Embryonic facial prominence (tissue), 1 donor: ENCODE measurements at regions not wholly inside any gene's neighbourhood (a gene's known extent, or its start where the extent isn't known, plus 50 kb on each side); places are given as distances from the start of the nearest gene placed in this dataset.
"Not testable (repeated sequence)": the region's sequence is repeated elsewhere in the genome, so short reads cannot be mapped to it uniquely, and the experiment has no call there.

Experiments
- DNase-seq: peaks from one replicate; pipeline ENCODE4 v3.0.0-alpha.2; 2016; ENCODE audit errors: extremely low spot score

DNA sequence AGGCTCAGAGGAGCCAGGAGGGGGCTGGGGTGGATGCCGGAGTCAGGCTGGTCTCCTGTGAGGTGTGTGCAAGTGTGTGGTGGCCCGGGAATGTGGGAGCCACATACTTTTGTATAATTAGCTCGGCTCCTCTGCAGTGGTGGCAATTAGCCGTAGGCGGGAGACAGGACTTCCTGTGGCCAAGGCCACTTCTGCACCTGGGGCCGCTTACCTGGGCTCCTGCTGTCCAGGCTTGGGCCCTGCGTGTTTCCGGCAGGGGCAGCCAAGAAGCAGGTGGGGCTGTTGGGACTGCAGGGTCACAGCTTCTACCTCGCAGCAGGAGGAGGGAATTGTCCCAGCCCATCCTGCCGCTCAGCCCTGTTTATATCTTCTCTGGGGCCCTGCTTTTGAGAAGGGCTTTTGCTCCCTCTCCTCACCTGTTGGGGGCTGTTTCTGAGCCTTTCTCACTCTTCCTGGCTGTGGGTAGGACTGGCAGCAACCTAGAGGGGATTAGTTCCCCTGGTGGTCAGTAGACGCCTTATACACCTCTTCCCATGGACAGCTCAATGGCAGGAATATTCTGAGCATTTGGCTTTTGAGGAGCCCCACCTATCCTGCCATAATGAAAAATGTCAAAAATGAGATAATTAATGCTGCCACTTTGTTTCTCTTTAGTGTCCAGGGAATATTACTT, 145.4 kb upstream of the PITX1 start:
- DNase-seq, result no peak

DNA sequence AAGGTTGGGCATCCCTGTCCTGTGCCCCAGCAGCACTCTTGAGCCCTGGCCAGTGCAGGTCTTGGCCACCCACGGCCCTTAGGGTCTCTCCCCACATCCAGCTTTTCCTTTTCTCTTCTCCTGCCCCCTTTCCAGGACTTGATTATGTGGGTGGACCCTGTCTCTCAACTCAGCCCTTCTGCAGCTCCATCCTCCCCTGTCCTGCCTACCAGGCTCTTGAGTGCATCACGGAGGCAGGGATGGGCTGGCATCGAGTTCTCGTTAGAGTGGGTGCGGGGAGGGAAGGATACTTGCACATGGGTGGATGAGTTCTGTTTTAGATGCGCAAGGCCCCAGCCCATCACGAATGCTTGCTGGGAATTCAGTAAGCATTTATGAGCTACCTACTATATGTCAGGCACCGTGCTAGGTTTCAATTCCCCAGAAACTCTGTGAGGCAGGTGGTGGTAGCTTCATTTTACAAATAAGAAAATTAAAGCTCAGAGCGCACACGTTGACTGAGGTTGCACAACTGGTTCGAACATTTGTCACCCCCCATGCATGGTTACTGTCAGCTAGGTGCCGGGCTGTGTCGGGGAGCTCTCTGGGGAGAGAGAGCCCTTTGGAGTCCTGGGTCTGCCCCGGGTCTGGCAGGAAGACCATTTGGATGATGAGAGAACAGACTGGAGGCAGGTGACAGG, 144.6 kb upstream of the PITX1 start:
- DNase-seq, result no peak

DNA sequence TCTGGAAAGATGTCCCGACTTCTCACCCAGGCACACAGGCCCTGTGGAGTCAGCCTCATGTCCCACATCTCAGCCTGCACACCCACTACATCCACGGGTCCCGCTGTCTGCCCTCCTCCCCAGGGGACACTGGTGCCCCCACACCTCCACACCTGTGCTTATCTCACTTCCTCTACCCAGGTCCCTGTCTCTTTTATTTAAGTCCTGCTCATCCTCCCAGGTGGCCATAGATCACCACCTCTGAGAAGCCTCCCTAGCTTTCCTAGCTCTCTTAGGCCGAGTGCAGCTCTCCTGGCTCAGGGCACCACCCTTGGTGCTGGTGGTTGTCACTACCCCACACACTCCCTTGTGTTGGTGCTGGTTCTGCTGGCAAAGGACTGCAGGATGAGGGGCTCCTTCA, 143.6 kb upstream of the PITX1 start:
- DNase-seq, result no peak

DNA sequence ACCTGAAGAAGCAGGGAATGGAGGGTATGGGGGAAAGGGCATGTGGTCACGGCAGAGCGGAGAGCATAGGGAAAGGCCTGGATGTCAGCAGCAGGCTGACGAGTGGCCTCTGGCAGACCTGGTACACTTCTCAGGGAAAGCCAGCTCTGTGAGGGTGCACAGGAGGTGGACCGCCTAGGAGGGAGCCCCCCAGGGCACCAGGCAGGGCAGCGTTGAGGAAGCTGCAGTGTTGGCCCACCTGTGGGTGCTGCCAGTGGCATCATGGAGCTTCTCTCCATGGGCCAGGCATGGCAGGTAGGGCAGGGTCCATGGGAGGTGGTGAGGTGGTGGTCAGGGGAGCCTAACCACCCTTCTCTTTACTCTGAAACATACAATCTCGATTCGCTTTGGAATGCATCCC, 143.0 kb upstream of the PITX1 start:
- DNase-seq, result no peak

DNA sequence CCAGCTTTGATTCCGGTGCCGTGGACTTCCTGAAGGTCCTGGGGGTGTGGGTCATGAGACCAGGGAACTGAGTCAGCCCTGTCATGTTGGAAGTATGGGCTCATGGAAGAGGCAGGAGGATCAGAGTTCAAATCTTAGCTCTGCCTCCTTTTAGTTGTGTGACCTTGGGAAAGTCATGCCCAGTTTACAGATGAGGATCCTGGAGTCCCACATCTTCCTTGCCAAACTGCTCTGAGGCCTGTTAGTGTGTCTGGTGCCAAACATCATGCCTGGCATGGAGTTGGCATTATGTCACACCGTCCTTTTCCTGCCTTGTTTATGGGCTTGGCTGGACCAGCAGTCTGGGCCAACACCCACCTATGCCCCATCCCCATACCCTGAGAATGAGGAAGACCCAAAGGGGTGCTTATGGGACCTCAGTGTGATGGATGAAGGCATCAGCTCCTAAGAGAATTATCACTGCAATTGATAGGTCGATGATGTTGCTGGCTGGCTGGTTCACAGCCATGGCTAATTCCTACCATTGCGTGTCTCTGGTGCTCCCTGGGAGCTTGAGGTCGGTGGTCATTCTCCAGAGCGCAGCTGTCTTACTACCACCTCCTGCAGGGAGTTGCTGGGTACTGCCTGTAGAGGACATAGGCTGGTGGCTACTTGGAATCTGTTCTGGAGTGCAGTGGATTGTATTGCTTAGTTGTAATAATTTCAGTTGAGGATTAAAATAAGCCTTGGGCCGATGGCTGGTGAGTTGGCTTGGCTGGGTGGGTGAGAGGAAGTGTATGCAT, 140.5 kb upstream of the PITX1 start:
- DNase-seq, result no peak

DNA sequence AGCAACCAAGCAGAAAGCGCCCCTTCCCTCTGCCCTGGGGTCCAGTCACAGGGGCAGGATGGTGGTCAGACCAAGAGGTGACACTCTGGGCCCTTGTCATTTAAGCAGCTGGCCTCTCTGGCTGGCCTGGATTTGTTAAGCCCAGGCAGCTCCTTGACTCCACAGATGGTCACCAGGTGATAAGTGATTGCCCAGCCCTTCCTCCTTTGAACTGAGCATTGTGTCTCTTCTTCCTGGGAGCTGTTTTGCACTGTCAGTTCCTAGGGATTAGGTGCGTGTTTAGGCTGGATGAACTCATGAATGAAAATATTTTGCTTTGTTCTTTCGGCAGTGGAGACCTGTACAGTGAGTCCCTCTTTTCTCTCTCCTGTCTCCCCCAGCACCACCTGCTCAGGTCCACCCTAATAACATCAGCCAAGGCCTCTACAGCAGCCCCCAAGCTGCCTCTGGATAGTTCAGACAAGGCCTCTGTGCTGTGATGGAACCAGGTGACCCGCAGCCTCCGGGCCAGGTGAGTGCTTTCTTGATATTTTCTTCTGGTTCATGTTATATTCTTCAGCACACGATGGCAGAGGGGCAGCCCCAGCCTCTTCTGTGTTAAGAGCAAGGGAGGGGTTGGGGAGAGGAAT, 139.7 kb upstream of the PITX1 start:
- no peak for DNase-seq

DNA sequence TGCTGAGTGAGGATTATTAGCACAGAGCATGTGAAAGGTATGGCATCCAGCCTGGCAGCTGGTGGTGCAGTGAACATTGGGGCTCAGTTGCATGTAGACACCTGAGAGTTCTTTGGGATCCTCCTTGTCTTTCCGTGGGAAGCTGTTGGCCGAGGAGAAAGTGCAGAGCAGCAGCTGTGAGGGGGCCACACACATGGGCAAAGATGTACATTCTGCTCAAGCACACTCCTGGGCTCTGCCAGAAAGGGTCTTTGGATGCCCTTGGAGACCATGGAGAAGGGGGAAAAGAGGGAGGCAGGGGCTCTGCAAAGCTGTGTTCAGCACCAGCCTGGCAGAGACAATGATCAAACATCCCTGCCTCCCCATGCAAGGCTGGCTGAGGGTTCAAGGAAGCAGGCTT, 138.7 kb upstream of the PITX1 start:
- DNase-seq, result no peak

DNA sequence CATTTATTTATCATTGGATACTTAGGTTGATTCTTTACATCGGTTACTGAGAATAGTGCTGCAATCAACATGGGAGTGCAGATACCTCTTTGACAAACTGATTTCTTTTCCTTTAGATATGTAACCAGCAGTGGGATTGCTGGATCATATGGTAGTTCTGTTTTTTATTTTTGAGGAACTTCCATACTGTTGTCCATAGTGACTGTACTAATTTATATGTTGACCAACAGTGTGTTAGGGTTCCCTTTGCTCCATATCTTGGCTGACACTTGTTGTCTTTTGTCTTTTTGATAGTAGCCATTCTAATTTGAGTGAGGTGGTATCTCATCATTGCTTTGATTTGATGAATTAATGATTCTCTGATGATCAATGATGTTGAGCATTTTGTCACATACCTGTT, 137.3 kb upstream of the PITX1 start:
- DNase-seq, result no peak

DNA sequence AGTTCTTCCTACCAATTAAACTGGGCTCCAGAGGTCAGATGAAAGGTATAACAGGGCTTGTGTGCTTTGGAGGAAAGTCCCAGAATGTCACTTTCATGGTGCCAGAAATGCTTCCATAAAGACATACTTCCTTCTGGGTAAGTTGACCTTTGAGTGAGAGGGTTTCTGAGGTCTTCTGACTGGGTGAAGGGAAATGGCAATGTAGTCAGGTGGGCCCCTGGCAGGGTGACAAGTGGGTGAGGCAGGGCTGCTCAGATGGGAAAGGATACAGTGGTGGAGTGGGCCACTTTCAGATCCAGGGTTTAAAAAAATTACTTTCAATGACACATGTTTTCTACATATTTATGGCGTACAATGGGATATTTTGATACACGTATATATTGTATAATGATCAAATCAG, 136.5 kb upstream of the PITX1 start:
- no peak for DNase-seq

DNA sequence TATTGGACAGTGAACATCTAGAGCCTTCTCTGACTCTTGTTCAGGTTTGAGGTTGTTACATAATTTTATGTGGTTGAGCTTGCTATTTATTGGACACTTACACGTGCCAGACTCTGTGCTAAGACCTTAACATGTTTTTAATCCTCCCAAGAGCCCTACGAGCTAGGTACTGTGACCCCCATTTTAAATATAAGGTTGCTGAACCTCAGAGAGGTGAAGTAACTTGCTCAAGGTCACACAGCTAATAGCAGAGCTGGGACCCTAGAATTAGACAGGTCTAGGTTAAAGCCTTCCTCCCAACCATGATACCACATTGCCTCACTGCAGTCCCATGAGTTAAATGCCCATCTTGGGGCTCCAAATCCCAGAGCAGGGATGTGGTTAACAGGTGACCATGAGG, 135.7 kb upstream of the PITX1 start:
- DNase-seq, result no peak

DNA sequence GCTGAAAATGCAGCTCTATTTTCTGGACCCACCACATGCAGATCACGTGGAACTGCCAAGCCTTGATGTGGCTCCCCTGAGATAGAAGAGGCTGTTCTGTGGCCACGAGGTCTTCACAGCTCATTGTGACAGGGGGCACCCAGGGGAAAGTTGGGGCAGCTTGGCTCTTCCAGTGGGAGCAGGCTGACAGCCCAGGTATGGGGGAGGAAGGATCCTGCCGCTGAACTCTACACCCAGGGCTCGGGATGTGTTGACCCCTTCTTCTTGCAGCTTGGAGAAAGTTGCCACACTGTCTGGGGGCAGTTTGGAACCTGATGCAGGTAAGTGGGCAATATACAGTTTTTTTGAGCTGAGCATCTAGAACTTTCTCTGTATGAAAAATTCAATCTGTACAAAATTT, 133.6 kb upstream of the PITX1 start:
- no peak for DNase-seq

DNA sequence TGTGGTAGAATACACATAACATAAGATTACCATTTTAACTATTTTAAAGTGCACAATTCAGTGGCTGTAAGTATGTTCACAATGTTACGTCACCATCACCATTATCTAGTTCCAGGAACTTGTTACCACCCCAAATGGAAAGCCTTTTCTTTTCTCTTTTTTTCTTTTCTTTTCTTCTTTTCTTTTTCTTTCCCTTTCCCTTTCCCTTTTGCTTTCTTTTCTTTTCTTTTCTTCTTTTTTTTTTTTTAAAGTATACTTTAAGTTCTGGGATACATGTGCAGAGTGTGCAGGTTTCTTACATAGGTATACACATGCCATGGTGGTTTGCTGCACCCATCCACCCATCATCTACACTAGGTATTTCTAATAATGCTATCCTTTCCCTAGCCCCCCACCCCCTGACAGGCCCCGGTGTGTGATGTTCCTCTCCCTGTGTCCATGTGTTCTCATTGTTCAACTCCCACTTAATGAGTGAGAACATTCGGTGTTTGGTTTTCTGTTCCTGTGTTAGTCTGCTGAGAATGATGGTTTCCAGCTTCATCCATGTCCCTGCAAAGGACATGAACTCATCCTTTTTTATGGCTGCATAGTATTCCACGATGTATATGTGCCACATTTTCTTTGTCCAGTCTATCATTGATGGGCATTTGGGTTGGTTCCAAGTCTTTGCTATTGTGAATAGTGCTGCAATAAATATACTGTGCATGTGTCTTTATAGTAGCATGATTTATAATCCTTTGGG, 131.0 kb upstream of the PITX1 start:
- not testable (repeated sequence) for DNase-seq

DNA sequence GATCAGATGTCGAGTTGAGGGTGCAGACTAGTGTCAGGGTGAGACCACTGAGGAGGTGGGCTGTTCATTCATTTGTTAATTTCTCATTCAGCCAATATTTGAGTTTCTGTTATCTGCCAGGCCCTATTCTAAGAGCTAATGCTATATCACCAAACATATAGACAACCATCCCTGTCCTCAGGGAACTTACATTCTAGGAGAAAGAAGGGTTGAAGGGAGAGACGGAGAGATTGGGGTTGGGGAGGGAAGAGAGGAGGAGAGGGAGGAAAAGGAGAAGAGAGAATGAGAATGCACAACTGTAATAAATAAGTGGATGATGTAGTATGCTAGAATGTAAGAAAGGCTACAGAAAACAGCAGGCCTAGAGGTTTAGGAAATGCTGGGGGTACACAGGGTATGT, 129.9 kb upstream of the PITX1 start:
- no peak for DNase-seq

DNA sequence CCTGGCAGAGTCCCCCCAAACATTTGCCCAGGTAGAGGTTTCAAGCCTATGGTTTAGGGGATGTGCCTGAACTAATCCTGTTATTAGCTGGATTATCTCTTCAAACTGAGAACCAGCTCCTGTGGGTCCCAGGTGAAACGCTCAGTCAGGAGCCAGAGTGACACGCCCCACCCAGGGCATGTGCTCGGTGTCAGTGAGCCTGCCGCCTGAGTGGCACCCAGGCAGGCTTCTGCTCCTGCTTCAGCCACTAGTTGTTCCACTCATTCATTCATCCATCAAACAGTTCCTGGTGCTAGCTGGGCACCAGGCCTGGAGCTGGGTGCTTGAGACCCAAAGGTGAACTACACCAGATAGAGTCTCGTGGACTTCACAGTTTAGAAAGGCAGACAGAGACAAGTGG, 129.4 kb upstream of the PITX1 start:
- no peak for DNase-seq

DNA sequence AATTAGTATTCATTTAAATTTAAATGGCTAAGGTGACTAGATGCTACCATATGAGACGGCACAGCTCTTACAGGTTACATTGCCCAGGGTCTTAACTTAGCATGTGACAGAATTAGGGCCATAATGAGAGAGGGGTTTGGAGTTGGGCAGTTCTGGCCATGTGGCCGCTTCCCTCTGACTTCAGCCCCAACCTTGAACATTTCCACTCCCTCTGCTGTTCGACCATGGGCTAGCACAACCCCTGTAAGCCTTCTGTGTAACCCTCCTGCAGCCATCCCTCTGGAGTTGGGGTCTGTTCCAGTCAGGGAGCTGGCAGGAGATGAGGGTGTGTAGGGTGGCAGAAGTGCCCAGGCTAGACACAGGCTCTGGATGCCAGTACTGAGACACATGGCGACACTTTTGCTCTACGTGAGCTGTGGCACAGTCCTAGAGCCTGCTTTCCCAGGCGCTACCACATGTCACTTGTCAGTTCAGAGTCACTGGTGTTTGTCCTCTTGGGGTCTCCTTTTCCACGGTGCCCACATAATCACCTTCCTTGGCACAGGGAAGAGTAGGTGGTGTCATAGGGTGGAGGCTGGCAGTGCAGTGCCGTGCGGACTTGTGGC, 128.7 kb upstream of the PITX1 start:
- no peak for DNase-seq

DNA sequence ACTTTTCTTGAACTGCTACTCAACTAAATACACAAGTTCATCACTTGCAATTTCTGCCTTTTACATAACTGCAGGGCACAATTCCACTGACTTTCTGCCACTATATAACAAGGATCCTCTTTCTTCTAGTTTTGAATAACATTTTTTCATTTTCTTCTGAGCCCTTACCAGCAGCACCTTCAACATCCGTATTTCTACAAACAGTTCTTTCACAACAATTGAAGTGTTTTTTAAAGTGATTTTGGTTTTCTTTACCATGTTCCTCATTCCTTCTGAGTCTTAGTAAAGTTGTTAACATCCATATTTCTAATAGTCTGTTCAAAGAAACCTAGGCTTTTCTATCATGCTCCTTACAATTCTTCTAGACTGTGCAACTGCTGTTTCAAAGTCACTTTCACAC, 127.2 kb upstream of the PITX1 start:
- no peak for DNase-seq

DNA sequence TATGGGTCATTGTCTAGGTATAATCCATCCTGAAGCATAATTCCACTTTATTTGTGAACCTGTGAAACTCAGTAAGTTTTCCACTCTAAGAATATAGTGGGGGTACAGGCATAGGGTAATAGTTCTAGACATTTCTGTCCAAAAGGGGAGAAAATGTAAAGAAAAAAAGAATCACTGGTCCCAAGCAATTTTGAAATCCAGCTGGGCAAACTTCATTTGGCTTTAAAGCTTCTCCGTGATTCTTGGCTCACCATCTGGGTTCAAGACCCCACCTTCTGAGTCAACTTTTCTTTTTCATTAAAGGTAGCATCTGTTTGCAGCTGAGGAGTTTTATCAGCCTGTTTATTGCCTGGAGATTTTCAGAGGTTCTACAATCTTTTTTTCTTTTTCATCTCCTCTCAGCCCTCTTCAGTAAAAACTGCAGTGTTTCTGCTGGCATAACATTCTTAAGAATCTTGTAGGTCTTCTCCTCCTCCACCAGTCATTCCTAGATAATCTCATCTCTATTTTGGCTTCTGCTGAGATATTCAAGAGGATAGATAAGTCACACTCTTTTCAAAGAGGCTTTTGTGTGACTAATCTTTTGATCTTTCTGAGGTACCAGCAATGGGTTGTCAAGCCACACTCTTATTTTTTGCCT, 126.1 kb upstream of the PITX1 start:
- no peak for DNase-seq

DNA sequence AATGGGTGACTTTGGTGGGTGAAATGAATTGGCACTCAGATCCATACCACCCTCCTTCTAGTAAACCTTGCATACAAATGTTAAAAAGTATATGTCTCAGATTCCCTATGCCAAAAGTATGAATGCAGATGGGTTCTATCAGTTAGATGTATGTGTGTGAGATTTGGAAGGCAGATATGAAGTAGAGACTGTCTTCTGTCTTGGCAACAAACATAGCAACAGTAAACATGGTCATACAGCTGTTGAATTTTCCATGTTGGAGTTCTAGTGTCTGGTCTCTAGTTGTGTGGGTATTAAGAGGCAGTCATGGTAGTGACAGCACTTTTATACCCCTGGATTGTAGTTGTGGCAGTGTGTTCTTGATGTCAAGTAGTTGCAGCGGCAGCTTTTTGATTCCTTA, 125.6 kb upstream of the PITX1 start:
- no peak for DNase-seq

DNA sequence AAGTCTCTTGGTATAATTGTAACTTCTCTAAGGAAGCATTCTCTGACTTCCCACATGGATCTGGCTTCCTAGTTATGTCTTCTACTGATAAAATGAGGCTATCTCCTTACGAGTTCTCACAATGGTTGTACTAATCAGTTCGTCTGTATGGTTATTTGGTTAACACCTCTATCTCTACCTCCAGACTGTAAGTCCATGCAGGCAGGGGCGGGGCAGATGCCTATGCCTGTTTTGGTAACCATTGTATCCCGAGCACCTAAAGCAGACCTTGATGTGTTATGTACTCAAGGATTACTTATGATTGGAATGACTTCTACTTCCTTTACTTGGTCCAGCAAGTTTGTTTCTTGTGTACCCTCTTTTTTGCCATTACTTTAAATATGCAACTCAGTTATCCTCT, 125.0 kb upstream of the PITX1 start:
- DNase-seq, result no peak

DNA sequence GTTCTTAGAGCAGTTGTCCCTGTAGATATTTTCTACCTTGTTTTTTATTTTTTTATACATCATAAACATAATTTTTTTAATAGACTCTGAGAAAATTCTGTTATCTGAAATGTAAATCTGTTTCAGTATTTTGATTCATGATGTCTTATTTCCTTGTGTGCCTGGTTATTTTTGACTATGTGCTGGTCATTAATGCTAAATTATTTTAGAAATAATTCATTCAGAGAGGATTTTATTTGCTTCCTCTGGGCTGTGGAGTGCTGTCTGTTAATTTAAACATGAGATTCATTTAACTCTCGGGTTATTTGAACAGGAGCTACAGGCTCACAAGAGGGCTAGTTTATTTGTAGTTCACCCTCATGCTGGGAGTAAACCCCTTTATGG, 124.3 kb upstream of the PITX1 start:
- DNase-seq, result no peak
